Neuronal stem cell (in vitro differentiated cells): ENCODE measurements at regions not wholly inside any gene's neighbourhood (a gene's known extent, or its start where the extent isn't known, plus 50 kb on each side); places are given as distances from the start of the nearest gene placed in this dataset.
A peak's percentile ranks its signal among the peaks of the same experiment; 100 is the strongest.

Experiments
- DNase-seq: peaks from one replicate; pipeline ENCODE4 v3.0.0-alpha.2; 2013; ENCODE audit warnings: low spot score
- H2AFZ ChIP-seq: one replicate; pipeline ENCODE4 v1.6.1; 2013; ENCODE audit warnings: mild to moderate bottlenecking, low read length, inconsistent platforms
- H2AK5ac ChIP-seq: 2 replicates; pipeline ENCODE4 v1.6.1; 2013; ENCODE audit warnings: low read depth, mild to moderate bottlenecking, inconsistent platforms, low read length, moderate library complexity, mixed read lengths
- H2BK120ac ChIP-seq: 2 replicates; pipeline ENCODE4 v1.6.1; 2013; ENCODE audit warnings: low read depth, mild to moderate bottlenecking, inconsistent platforms, low read length, moderate library complexity, mixed read lengths
- H2BK12ac ChIP-seq: one replicate; pipeline ENCODE4 v1.6.1; 2013; ENCODE audit warnings: low read length, inconsistent platforms
- H2BK15ac ChIP-seq: 2 replicates; pipeline ENCODE4 v1.6.1; 2013; ENCODE audit warnings: mild to moderate bottlenecking, low read length, inconsistent platforms, mixed read lengths
- H2BK5ac ChIP-seq: one replicate; pipeline ENCODE4 v1.6.1; 2013; ENCODE audit warnings: inconsistent platforms, mild to moderate bottlenecking, low read length, moderate library complexity
- H3K14ac ChIP-seq: one replicate; pipeline ENCODE4 v1.6.1; 2013; ENCODE audit warnings: low read length, inconsistent platforms
- H3K18ac ChIP-seq: 2 replicates; pipeline ENCODE4 v1.6.1; 2013; ENCODE audit warnings: low read length, inconsistent platforms
- H3K23ac ChIP-seq: 2 replicates; pipeline ENCODE4 v1.6.1; 2013; ENCODE audit warnings: low read depth, mild to moderate bottlenecking, mixed read lengths, low read length, inconsistent platforms; ENCODE audit not compliant: poor library complexity
- H3K27ac ChIP-seq: replicated peaks from 3 replicates; pipeline ENCODE4 v1.5.1; 2013; ENCODE audit warnings: low read length, inconsistent platforms
- H3K27me3 ChIP-seq, 3 experiments: 2 replicates each; pipeline ENCODE4 v1.6.1; 2013; ENCODE audit warnings: low read length in 3 of 3, mild to moderate bottlenecking in 2 of 3, inconsistent platforms in 1 of 3, low read depth in 1 of 3, mixed read lengths in 1 of 3, moderate library complexity in 1 of 3; ENCODE audit not compliant: control insufficient read depth in 3 of 3, insufficient read depth in 3 of 3
- H3K36me3 ChIP-seq, 2 donors: replicated peaks in 1 of 2; 2 replicates each; pipeline ENCODE4 v1.6.1; 2013; ENCODE audit warnings: low read length in 2 of 2; ENCODE audit not compliant: control insufficient read depth in 2 of 2, insufficient read depth in 2 of 2
- H3K4ac ChIP-seq: 2 replicates; pipeline ENCODE4 v1.6.1; 2013; ENCODE audit warnings: inconsistent platforms, mild to moderate bottlenecking, low read length, moderate library complexity
- H3K4me1 ChIP-seq, 2 donors: 1 replicate in 1 of 2; 2 replicates in 1 of 2; pipeline ENCODE4 v1.6.1; 2013; ENCODE audit warnings: low read length in 2 of 2, low read depth in 1 of 2; ENCODE audit not compliant: control insufficient read depth in 2 of 2, insufficient read depth in 1 of 2
- H3K4me2 ChIP-seq: one replicate; pipeline ENCODE4 v1.6.1; 2013; ENCODE audit warnings: mild to moderate bottlenecking, low read length, inconsistent platforms; ENCODE audit not compliant: insufficient read depth, poor library complexity, severe bottlenecking
- H3K4me3 ChIP-seq, 2 donors: 2 replicates each; pipeline ENCODE4 v1.5.1; 2013; ENCODE audit warnings: low read length in 2 of 2, mild to moderate bottlenecking in 2 of 2, inconsistent platforms in 1 of 2, moderate library complexity in 1 of 2
- H3K79me1 ChIP-seq: one replicate; pipeline ENCODE4 v1.6.1; 2013; ENCODE audit warnings: low read depth, mild to moderate bottlenecking, inconsistent platforms, low read length, moderate library complexity
- H3K9ac ChIP-seq: one replicate; pipeline ENCODE4 v1.6.1; 2013; ENCODE audit warnings: mild to moderate bottlenecking, low read depth, low read length, inconsistent platforms; ENCODE audit not compliant: poor library complexity
- H3K9me3 ChIP-seq, 2 donors: replicated peaks in 1 of 2; 2 replicates each; pipeline versions ENCODE3 to v1.6.1; 2013; ENCODE audit warnings: low read length in 2 of 2, mild to moderate bottlenecking in 2 of 2, inconsistent platforms in 1 of 2, low read depth in 1 of 2, mixed read lengths in 1 of 2, moderate library complexity in 1 of 2; ENCODE audit not compliant: control insufficient read depth in 2 of 2, insufficient read depth in 1 of 2
- H4K8ac ChIP-seq: one replicate; pipeline ENCODE4 v1.6.1; 2013; ENCODE audit warnings: low read depth, mild to moderate bottlenecking, inconsistent platforms, low read length, moderate library complexity
- H4K91ac ChIP-seq: one replicate; pipeline ENCODE4 v1.6.1; 2013; ENCODE audit warnings: low read length, low read depth, mild to moderate bottlenecking, inconsistent platforms; ENCODE audit not compliant: poor library complexity
- WGBS, 2 donors: extraction: QIAGEN DNeasy Blood & Tissue Kit; methylation state at CpG; one replicate each; pipeline ENCODE4 v1.1.7; 2013; ENCODE audit warnings: missing lambda C conversion rate in 2 of 2, mixed read lengths in 1 of 2; ENCODE audit not compliant: insufficient read length in 2 of 2, insufficient replicate concordance in 1 of 2; ENCODE audit errors: extremely low coverage in 2 of 2; 5-methylcytosine and 5-hydroxymethylcytosine counted together

DNA sequence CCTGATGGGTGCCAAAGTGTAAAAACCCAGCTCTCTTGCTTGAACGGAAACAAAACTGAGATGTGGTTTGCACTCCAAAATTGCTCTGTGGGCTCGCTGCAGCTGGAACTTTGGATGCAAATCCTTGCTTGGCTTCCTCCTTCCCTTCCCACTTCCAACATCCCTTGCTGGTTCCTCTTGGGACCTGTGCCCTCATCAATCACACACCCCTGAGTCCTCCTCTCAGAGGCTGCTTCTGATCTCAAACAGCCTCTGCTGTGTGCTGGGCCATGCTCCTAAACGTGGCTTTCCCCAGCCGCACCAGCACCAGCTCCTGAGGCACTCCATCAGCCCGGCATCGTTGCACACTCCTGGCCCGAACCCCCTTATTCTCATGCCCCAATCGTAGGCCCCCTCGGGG lies 124.3 kb upstream of the RAB4A start:
- peaks cover 0 to 13% of the 10 kb centered on the region in 2 donors for H3K4me1 ChIP-seq
- no peak overlapping the region for H3K14ac ChIP-seq
- peaks cover 0 to 2% of the 10 kb centered on the region in 2 donors for H3K9me3 ChIP-seq
- H3K18ac ChIP-seq = no peak overlapping the region
- no peak overlapping the region for H2BK12ac ChIP-seq
- H4K8ac ChIP-seq = no peak overlapping the region
- no CpG with 5 or more reads among the region's 9 CpGs for WGBS, 2 donors
- H2BK15ac ChIP-seq = no peak overlapping the region
- H3K27me3 ChIP-seq = peaks cover 0 to 37% (median 0%) of the 10 kb centered on the region in 3 experiments
- no peak overlapping the region for H2BK120ac ChIP-seq
- no peaks in the 10 kb centered on the region for H3K79me1 ChIP-seq
- H3K27ac ChIP-seq = no peak overlapping the region
- no peak overlapping the region for H3K23ac ChIP-seq
- no peak overlapping the region for H3K9ac ChIP-seq
- H3K36me3 ChIP-seq = no peaks in the 10 kb centered on the region
- no peak overlapping the region for H4K91ac ChIP-seq
- H3K4me3 ChIP-seq = no peak overlapping the region
- no peak overlapping the region for H2AK5ac ChIP-seq
- no peak overlapping the region for H2BK5ac ChIP-seq
- H3K4me2 ChIP-seq = no peak overlapping the region
- no peak for DNase-seq
- no peak overlapping the region for H2AFZ ChIP-seq
- no peak overlapping the region for H3K4ac ChIP-seq

DNA sequence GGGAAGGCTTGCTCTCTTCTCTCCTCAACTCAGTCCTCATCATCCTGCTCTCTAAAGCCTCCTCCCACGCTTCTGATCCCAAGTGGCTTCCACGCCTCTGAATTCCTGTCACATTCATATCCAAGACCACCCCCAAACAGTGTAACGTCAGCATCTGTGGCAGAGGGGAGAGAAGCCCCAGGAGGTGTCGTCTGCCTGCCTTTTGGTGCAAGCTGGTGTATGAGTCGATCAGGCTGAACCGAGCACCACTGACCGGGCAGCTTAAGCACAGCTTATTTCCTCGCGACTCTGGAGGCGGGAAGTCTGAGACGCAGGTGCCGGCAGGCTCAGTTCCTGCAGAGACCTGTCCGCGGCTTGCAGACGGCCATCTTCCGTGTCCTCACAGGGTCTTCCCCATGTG lies 123.8 kb upstream of the RAB4A start:
- H3K4me1 ChIP-seq = peaks cover 0 to 13% of the 10 kb centered on the region in 2 donors
- no peak overlapping the region for H3K4me3 ChIP-seq
- no peak overlapping the region for H3K23ac ChIP-seq

DNA sequence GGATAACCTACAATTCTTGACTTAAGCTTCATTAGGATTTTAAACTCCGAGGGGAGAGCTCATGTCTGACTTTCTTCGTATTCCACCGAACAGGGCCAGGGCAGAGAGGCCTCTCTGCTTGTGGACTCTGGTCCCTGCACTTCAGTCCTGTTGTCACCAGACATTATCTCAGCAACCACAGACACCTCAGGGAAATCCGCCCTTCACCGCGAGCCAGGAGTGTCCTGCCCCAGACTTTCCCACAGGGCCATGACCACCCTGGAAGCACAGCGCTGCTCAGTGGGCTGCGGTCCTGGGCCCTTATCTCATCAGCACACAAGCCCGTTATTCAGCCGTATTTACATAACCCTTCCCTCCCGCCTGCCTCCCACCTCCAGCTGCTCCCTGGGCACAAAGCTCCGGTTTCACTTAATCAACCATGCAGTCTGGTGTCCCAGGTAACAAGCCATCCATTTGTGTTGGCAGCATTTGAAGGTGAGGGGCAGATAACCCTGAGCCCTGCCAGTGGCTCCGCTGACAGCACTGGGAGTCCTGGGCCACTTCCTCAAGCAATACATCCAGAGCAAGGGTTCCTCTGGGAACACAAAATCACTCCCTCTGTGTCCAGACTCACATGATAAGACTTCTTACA lies 122.8 kb upstream of the RAB4A start:
- peak overlapping the region; percentile 90 for H3K18ac ChIP-seq

More for the DNA sequence above, 123.8 kb upstream of the RAB4A start:
- H3K9me3 ChIP-seq = peaks cover 0 to 2% of the 10 kb centered on the region in 2 donors
- H3K18ac ChIP-seq = peak overlapping the region; percentile 5
- no peak overlapping the region for H2BK5ac ChIP-seq
- no peak overlapping the region for H2BK15ac ChIP-seq
- no peak overlapping the region for H3K14ac ChIP-seq
- H2AFZ ChIP-seq = no peak overlapping the region
- no peak overlapping the region for H4K8ac ChIP-seq
- no peak overlapping the region for H4K91ac ChIP-seq
- no peaks in the 10 kb centered on the region for H3K79me1 ChIP-seq
- no peak overlapping the region for H3K4me2 ChIP-seq
- DNase-seq = no peak
- no peaks in the 10 kb centered on the region for H3K36me3 ChIP-seq
- H2AK5ac ChIP-seq = no peak overlapping the region
- H2BK12ac ChIP-seq = no peak overlapping the region
- H3K4ac ChIP-seq = no peak overlapping the region
- no peak overlapping the region for H3K27ac ChIP-seq
- WGBS, 2 donors = no CpG with 5 or more reads among the region's 16 CpGs
- peaks cover 0 to 37% (median 0%) of the 10 kb centered on the region in 3 experiments for H3K27me3 ChIP-seq
- no peak overlapping the region for H3K9ac ChIP-seq
- no peak overlapping the region for H2BK120ac ChIP-seq

DNA sequence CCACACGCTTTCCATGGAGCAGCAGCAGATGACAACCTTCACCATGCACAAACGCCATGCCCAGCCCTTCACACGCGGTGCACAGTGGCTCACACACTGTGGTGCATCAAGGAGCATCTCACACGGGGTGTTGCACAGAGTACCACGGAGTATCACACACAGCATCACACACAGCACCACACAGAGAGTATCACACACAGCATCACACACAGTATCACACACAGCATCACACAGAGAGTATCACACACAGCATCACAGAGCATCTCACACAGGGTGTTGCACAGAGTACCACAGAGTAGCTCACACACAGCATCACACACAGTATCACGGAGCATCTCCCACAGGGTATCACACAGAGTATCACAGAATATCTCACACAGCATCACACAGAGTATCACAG lies 122.2 kb upstream of the RAB4A start:
- H2BK120ac ChIP-seq = no peak overlapping the region

More for the DNA sequence above, 122.8 kb upstream of the RAB4A start:
- Histone ChIP-seq H3K4ac (no peak overlapping the region), H3K27me3 (peaks cover 0 to 37% (median 0%) of the 10 kb centered on the region in 3 experiments), H2BK120ac (no peak overlapping the region), H3K4me3 (no peak overlapping the region), H4K91ac (no peak overlapping the region), H3K14ac (no peak overlapping the region), H3K36me3 (no peaks in the 10 kb centered on the region), H3K4me2 (no peak overlapping the region), H3K9ac (peak overlapping the region; percentile 17), H4K8ac (no peak overlapping the region), H3K9me3 (peaks cover 0 to 2% of the 10 kb centered on the region in 2 donors), H3K79me1 (no peaks in the 10 kb centered on the region), H3K23ac (peak overlapping the region; percentile 45), H3K4me1 (peaks cover 0 to 13% of the 10 kb centered on the region in 2 donors), H2AFZ (no peak overlapping the region), H2AK5ac (no peak overlapping the region), H2BK15ac (no peak overlapping the region), H3K27ac (no peak overlapping the region), H2BK5ac (no peak overlapping the region), H2BK12ac (peak overlapping the region; percentile 51)
- DNase-seq = no peak
- WGBS, 2 donors = no CpG with 5 or more reads among the region's 13 CpGs

More for the DNA sequence above, 122.2 kb upstream of the RAB4A start:
- Histone ChIP-seq H3K4ac (no peak overlapping the region), H4K8ac (no peak overlapping the region), H4K91ac (peak overlapping the region; percentile 86), H2AK5ac (no peak overlapping the region), H3K4me1 (peaks cover 0 to 13% of the 10 kb centered on the region in 2 donors), H3K23ac (peak overlapping the region; percentile 45), H2BK5ac (no peak overlapping the region), H2BK12ac (peak overlapping the region; percentile 91), H3K18ac (peak overlapping the region; percentile 90), H2AFZ (no peak overlapping the region), H3K27ac (no peak overlapping the region), H3K9ac (peak overlapping the region; percentile 17), H3K27me3 (peaks cover 0 to 37% (median 0%) of the 10 kb centered on the region in 3 experiments), H2BK15ac (no peak overlapping the region), H3K4me2 (no peak overlapping the region), H3K4me3 (no peak overlapping the region), H3K36me3 (no peaks in the 10 kb centered on the region), H3K79me1 (no peaks in the 10 kb centered on the region), H3K14ac (peak overlapping the region; percentile 65), H3K9me3 (peaks cover 0 to 2% of the 10 kb centered on the region in 2 donors)
- no peak for DNase-seq
- WGBS, 2 donors = no CpG with 5 or more reads among the region's 7 CpGs
